ENCODE measurements at regions not wholly inside any gene's neighbourhood (a gene's known extent, or its start where the extent isn't known, plus 50 kb on each side); places are given as distances from the start of the nearest gene placed in this dataset.
"Not testable (repeated sequence)": the region's sequence is repeated elsewhere in the genome, so short reads cannot be mapped to it uniquely, and the experiment has no call there.

GRCh38 chr20:63145156-63145555 lies 70.8 kb downstream of the YTHDF1 start:
- DNase-seq, result no peak

- DNase-seq, result no peak
These were observed 73.0 kb downstream of the YTHDF1 start for GRCh38 chr20:63142933-63143332.

- DNase-seq, result no peak
These were observed 74.4 kb downstream of the YTHDF1 start for GRCh38 chr20:63141531-63141930.

- no peak for DNase-seq
These were observed 75.2 kb downstream of the YTHDF1 start for GRCh38 chr20:63140514-63141433.

- DNase-seq, result no peak
These were observed 76.1 kb downstream of the YTHDF1 start for GRCh38 chr20:63139837-63140236.

- DNase-seq, result no peak
These were observed 76.6 kb downstream of the YTHDF1 start for GRCh38 chr20:63139356-63139755.

GRCh38 chr20:63138855-63139341 lies 77.0 kb downstream of the YTHDF1 start:
- DNase-seq, result no peak

- no peak for DNase-seq
These were observed 78.0 kb downstream of the YTHDF1 start for GRCh38 chr20:63137851-63138415.

- DNase-seq, result no peak
These were observed 79.6 kb downstream of the YTHDF1 start for GRCh38 chr20:63136296-63136695.

GRCh38 chr20:63135411-63135810 lies 80.5 kb downstream of the YTHDF1 start:
- DNase-seq, result no peak

GRCh38 chr20:63134711-63135361 lies 81.1 kb downstream of the YTHDF1 start:
- not testable (repeated sequence) for DNase-seq

- no peak for DNase-seq
These were observed 81.7 kb downstream of the YTHDF1 start for GRCh38 chr20:63134201-63134612.

- DNase-seq, result no peak
These were observed 82.3 kb downstream of the YTHDF1 start for GRCh38 chr20:63133481-63134091.

- no peak for DNase-seq
These were observed 83.0 kb downstream of the YTHDF1 start for GRCh38 chr20:63132715-63133471.

GRCh38 chr20:63132131-63132714 lies 83.7 kb downstream of the YTHDF1 start:
- DNase-seq, result no peak

GRCh38 chr20:63130658-63131577 lies 85.0 kb downstream of the YTHDF1 start:
- DNase-seq, result no peak

GRCh38 chr20:63129991-63130657 lies 85.8 kb downstream of the YTHDF1 start:
- no peak for DNase-seq

GRCh38 chr20:63129376-63129965 lies 86.5 kb downstream of the YTHDF1 start:
- DNase-seq, result no peak

GRCh38 chr20:63128956-63129355 lies 87.0 kb downstream of the YTHDF1 start:
- no peak for DNase-seq

GRCh38 chr20:63128367-63128766 lies 87.6 kb downstream of the YTHDF1 start:
- no peak for DNase-seq
